CD4-positive, CD25-positive, alpha-beta regulatory T cell (primary cell): ENCODE measurements at regions not wholly inside any gene's neighbourhood (a gene's known extent, or its start where the extent isn't known, plus 50 kb on each side); places are given as distances from the start of the nearest gene placed in this dataset.

Experiments
- ATAC-seq, 2 donors: fragments of 150-1000 bp; cut with Tn5 transposase; one replicate each; pipeline ENCODE4 v1.10.0; 2021; ENCODE audit warnings: low read depth in 2 of 2, moderate number of reproducible peaks in 2 of 2, moderate library complexity in 1 of 2
- DNase-seq, 3 donors: peaks; one replicate each; pipeline versions ENCODE4 v3.0.0 to v3.0.0-alpha.2; 2012 to 2022; ENCODE audit warnings: mixed read lengths in 1 of 3
- H3K27ac ChIP-seq: one replicate; pipeline ENCODE4 v1.7.0; 2013; ENCODE audit warnings: mild to moderate bottlenecking, low read length; ENCODE audit not compliant: insufficient read depth, poor library complexity, severe bottlenecking
- H3K27me3 ChIP-seq: one replicate; pipeline ENCODE4 v1.7.0; 2013; ENCODE audit warnings: low read length; ENCODE audit not compliant: control insufficient read depth, insufficient read depth
- H3K36me3 ChIP-seq: one replicate; pipeline ENCODE4 v1.7.0; 2013; ENCODE audit warnings: mild to moderate bottlenecking, low read length, moderate library complexity; ENCODE audit not compliant: control insufficient read depth, insufficient read depth
- H3K4me1 ChIP-seq: 2 replicates; pipeline ENCODE4 v1.7.0; 2013; ENCODE audit warnings: mild to moderate bottlenecking, low read length; ENCODE audit not compliant: insufficient read depth, control insufficient read depth, poor library complexity, severe bottlenecking
- H3K4me3 ChIP-seq: one replicate; pipeline ENCODE4 v1.7.0; 2013; ENCODE audit warnings: low read depth, mild to moderate bottlenecking, low read length, moderate library complexity
- H3K9me3 ChIP-seq, 2 experiments: 1 replicate in 1 of 2; 2 replicates in 1 of 2; pipeline ENCODE4 v1.7.0; 2013; ENCODE audit warnings: low read length in 2 of 2, mild to moderate bottlenecking in 1 of 2, moderate library complexity in 1 of 2; ENCODE audit not compliant: control insufficient read depth in 2 of 2
- H3K27ac Mint-ChIP-seq, 3 donors: one replicate each; pipeline ENCODE4 v1.8.0; 2020 to 2022; ENCODE audit warnings: mild to moderate bottlenecking in 3 of 3, mixed read lengths in 3 of 3, moderate library complexity in 2 of 3
- H3K27me3 Mint-ChIP-seq: one replicate; pipeline ENCODE4 v1.8.0; 2022; ENCODE audit warnings: mild to moderate bottlenecking, mixed read lengths
- H3K36me3 Mint-ChIP-seq: one replicate; pipeline ENCODE4 v1.8.0; 2020; ENCODE audit warnings: mixed read lengths
- H3K4me1 Mint-ChIP-seq, 4 donors: one replicate each; pipeline ENCODE4 v1.8.0; 2020 to 2022; ENCODE audit warnings: mixed read lengths in 4 of 4, mild to moderate bottlenecking in 1 of 4
- H3K4me3 Mint-ChIP-seq, 4 donors: one replicate each; pipeline ENCODE4 v1.8.0; 2020 to 2022; ENCODE audit warnings: mild to moderate bottlenecking in 4 of 4, mixed read lengths in 4 of 4, moderate library complexity in 3 of 4
- H3K9me3 Mint-ChIP-seq, 7 donors: one replicate each; pipeline ENCODE4 v1.8.0; 2020 to 2022; ENCODE audit warnings: mixed read lengths in 7 of 7, mild to moderate bottlenecking in 3 of 7, moderate library complexity in 2 of 7

DNA sequence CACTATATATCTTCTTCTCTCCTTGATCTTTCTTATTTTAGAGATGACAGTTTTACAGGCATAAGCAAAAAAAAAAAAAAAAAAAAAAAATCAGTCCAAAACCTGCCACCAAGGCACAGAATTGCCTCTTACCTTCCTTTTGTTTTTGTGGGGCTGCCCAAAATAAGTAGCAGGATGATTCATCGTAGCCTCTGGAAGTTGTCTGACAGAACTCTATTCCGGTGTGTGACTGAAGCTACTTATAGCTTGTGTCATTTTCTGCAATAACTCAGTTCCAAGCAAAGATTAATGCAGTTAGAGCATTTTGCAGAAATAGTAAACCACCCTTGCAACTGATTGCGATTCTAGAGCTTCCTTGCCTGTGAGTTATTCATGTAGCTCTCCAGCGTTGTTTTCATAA lies 186.8 kb downstream of the KIF2B start:
- Mint-ChIP-seq H3K36me3 (no peaks in the 10 kb centered on the region), H3K4me3 (no peak overlapping the region), H3K9me3 (peaks cover 2 to 13% (median 8%) of the 10 kb centered on the region in 7 donors), H3K27ac (no peak overlapping the region), H3K27me3 (peaks cover 4% of the 10 kb centered on the region), H3K4me1 (no peaks in the 10 kb centered on the region)
- ATAC-seq (no peak), DNase-seq (no peak)
- Histone ChIP-seq H3K4me3 (no peak overlapping the region), H3K4me1 (no peaks in the 10 kb centered on the region), H3K27me3 (no peaks in the 10 kb centered on the region), H3K27ac (no peak overlapping the region), H3K9me3 (no peaks in the 10 kb centered on the region), H3K36me3 (no peaks in the 10 kb centered on the region)

- no peak overlapping the region for H3K4me3 Mint-ChIP-seq
- no peaks in the 10 kb centered on the region for H3K4me1 Mint-ChIP-seq
- ATAC-seq (no peak), DNase-seq (no peak)
- H3K27ac Mint-ChIP-seq = no peak overlapping the region
- peaks cover 2 to 23% (median 6%) of the 10 kb centered on the region in 7 donors for H3K9me3 Mint-ChIP-seq
- no peaks in the 10 kb centered on the region for H3K27me3 Mint-ChIP-seq
- H3K27me3 ChIP-seq = no peaks in the 10 kb centered on the region
- no peak overlapping the region for H3K4me3 ChIP-seq
- H3K27ac ChIP-seq = no peak overlapping the region
- H3K4me1 ChIP-seq = no peaks in the 10 kb centered on the region
- H3K9me3 ChIP-seq = no peaks in the 10 kb centered on the region
- no peaks in the 10 kb centered on the region for H3K36me3 Mint-ChIP-seq
- no peaks in the 10 kb centered on the region for H3K36me3 ChIP-seq
Observed at GRCh38 chr17:54013072-54013471, 190.3 kb downstream of the KIF2B start.

DNA sequence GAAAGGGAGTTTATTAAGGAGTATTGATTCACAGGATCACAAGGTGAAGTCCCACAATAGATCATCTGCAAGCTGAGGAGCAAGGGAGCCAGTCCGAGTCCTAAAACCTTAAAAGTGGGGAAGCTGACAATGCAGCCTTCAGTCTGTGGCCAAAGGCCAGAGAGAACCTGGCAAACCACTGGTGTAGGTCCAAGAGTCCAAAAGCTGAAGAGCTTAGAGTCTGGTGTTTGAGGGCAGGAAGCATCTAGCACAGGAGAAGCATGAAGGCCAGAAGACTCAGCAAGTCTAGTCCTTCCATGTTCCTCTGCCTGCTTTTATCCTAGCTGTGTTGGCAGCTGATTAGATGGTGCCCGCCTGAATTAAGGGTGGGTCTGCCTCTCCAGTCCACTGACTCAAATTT lies 193.0 kb downstream of the KIF2B start:
- H3K27me3 ChIP-seq = no peaks in the 10 kb centered on the region
- no peak overlapping the region for H3K27ac ChIP-seq
- no peak overlapping the region for H3K4me3 ChIP-seq
- H3K9me3 ChIP-seq = no peaks in the 10 kb centered on the region
- Mint-ChIP-seq H3K4me1 (no peaks in the 10 kb centered on the region), H3K36me3 (no peaks in the 10 kb centered on the region), H3K9me3 (peaks cover 2 to 31% (median 6%) of the 10 kb centered on the region in 7 donors), H3K4me3 (no peak overlapping the region), H3K27ac (no peak overlapping the region), H3K27me3 (no peaks in the 10 kb centered on the region)
- no peak for DNase-seq
- H3K4me1 ChIP-seq = no peaks in the 10 kb centered on the region
- ATAC-seq = no peak
- no peaks in the 10 kb centered on the region for H3K36me3 ChIP-seq

DNA sequence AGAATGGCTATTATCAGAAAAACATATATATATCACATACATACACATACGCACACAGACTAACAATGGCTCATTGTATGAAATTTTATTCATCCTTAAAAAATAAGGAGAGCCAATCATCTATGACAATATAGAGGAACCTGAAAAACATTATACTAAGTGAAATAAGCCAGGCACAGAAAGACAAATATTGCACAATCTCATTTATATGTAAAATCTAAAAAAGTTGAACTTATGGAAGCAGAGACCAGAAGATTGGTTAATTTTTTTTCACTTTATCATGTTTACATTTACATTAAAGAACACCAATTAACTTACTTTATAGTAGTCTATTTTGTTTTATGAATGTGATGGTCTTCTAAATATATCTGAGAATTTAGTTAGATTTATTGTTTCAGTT lies 198.7 kb downstream of the KIF2B start:
- H3K9me3 Mint-ChIP-seq = peaks cover 0 to 43% (median 9%) of the 10 kb centered on the region in 7 donors
- H3K9me3 ChIP-seq = no peaks in the 10 kb centered on the region
- H3K27me3 Mint-ChIP-seq = no peaks in the 10 kb centered on the region
- H3K36me3 ChIP-seq = no peaks in the 10 kb centered on the region
- no peak overlapping the region for H3K4me3 Mint-ChIP-seq
- no peak overlapping the region for H3K4me3 ChIP-seq
- ATAC-seq (no peak), DNase-seq (no peak)
- no peaks in the 10 kb centered on the region for H3K36me3 Mint-ChIP-seq
- no peaks in the 10 kb centered on the region for H3K4me1 ChIP-seq
- H3K4me1 Mint-ChIP-seq = no peaks in the 10 kb centered on the region
- no peak overlapping the region for H3K27ac Mint-ChIP-seq
- no peaks in the 10 kb centered on the region for H3K27me3 ChIP-seq
- no peak overlapping the region for H3K27ac ChIP-seq

DNA sequence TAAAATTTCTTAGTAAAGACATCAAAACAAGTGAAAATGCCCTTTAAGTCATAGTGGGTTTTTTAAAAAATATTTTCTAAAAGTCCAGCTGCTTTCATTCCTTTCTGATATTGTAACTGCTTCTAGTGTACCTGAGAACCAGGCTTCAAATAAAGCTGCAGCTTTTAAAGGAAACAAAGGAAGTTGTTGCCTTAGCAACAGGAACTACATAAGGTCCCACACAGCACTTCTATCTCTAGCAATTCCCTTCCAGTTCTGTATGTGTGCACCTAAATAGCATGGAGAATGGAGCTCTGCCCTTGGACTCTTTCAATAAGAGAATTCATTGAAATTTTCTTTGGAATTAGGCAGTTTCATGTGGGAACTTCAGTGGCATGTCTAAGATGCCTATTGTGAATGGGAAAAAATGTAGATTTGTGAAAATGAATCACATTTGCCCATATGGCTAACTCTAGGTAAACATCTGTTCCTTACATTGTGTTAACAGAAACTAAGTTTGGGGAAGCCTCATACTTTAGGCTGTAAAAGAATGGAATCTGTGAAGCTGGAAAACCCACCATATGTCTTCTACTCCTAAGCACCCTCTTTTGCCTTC lies 206.4 kb downstream of the KIF2B start:
- no peak overlapping the region for H3K27ac Mint-ChIP-seq
- H3K4me1 Mint-ChIP-seq = no peaks in the 10 kb centered on the region
- Histone ChIP-seq H3K36me3 (no peaks in the 10 kb centered on the region), H3K27ac (no peak overlapping the region), H3K4me3 (no peak overlapping the region), H3K9me3 (peaks cover 0 to 14% of the 10 kb centered on the region in 2 experiments), H3K4me1 (no peaks in the 10 kb centered on the region), H3K27me3 (no peaks in the 10 kb centered on the region)
- no peak overlapping the region for H3K4me3 Mint-ChIP-seq
- DNase-seq (no peak), ATAC-seq (no peak)
- H3K36me3 Mint-ChIP-seq = no peaks in the 10 kb centered on the region
- H3K9me3 Mint-ChIP-seq = peaks cover 3 to 15% (median 6%) of the 10 kb centered on the region in 7 donors
- no peaks in the 10 kb centered on the region for H3K27me3 Mint-ChIP-seq

DNA sequence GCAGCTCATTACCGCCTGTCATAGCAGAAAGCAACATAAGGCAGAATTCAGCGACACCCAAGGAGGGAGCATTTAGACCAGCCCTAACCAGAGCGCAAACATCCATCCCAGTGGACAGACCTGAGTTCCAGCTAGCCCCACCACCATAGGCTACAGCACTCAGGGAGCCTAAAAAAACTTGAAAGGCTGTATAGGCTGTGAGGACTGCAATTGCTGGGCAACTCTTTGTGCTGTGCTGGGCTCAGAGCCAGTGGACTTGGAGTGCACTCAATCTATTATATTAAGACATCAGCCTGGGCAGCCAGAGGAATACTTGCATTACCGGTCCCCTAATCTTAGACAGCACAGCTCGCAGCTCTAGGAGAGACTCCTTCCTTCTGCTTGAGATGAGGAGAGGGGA lies 207.3 kb downstream of the KIF2B start:
- no peak overlapping the region for H3K27ac Mint-ChIP-seq
- peaks cover 3 to 10% (median 8%) of the 10 kb centered on the region in 7 donors for H3K9me3 Mint-ChIP-seq
- Histone ChIP-seq H3K4me3 (no peak overlapping the region), H3K36me3 (no peaks in the 10 kb centered on the region), H3K27ac (no peak overlapping the region), H3K4me1 (no peaks in the 10 kb centered on the region), H3K27me3 (no peaks in the 10 kb centered on the region), H3K9me3 (peaks cover 0 to 14% of the 10 kb centered on the region in 2 experiments)
- H3K36me3 Mint-ChIP-seq = no peaks in the 10 kb centered on the region
- no peaks in the 10 kb centered on the region for H3K4me1 Mint-ChIP-seq
- DNase-seq (no peak), ATAC-seq (no peak)
- H3K4me3 Mint-ChIP-seq = no peak overlapping the region
- H3K27me3 Mint-ChIP-seq = no peaks in the 10 kb centered on the region

GRCh38 chr17:54046570-54046969 lies 223.8 kb downstream of the KIF2B start:
- H3K4me1 Mint-ChIP-seq = no peaks in the 10 kb centered on the region
- H3K36me3 ChIP-seq = no peaks in the 10 kb centered on the region
- no peaks in the 10 kb centered on the region for H3K36me3 Mint-ChIP-seq
- H3K4me3 ChIP-seq = no peak overlapping the region
- no peak overlapping the region for H3K27ac ChIP-seq
- no peak overlapping the region for H3K4me3 Mint-ChIP-seq
- peaks cover 4 to 23% (median 6%) of the 10 kb centered on the region in 7 donors for H3K9me3 Mint-ChIP-seq
- H3K27me3 ChIP-seq = no peaks in the 10 kb centered on the region
- no peaks in the 10 kb centered on the region for H3K4me1 ChIP-seq
- ATAC-seq (no peak), DNase-seq (no peak)
- H3K27me3 Mint-ChIP-seq = no peaks in the 10 kb centered on the region
- H3K9me3 ChIP-seq = peaks cover 0 to 5% of the 10 kb centered on the region in 2 experiments
- no peak overlapping the region for H3K27ac Mint-ChIP-seq

DNA sequence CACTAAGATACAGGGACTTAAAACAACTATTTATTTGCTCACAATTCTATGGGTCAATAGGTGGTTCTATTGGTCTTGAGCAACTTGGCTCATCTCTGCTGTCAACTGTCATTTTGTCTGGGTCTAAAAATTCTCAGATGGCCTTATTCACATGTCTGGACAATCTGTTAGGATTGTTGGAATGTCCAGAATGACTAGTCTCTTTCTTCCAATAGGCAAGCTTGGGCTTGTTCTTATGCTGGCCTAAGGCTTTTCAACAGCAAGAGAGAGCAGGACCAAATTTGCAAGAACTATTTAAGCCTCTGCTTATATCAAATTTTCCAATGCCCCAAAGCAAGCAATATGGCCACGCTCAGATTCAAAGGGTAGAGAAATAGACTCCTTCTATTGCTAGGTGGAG lies 240.9 kb downstream of the KIF2B start:
- Mint-ChIP-seq H3K36me3 (no peaks in the 10 kb centered on the region), H3K4me1 (no peaks in the 10 kb centered on the region), H3K27me3 (no peaks in the 10 kb centered on the region), H3K4me3 (no peak overlapping the region), H3K9me3 (peaks cover 0 to 24% (median 6%) of the 10 kb centered on the region in 7 donors), H3K27ac (no peak overlapping the region)
- DNase-seq (no peak), ATAC-seq (no peak)
- H3K4me1 ChIP-seq = no peaks in the 10 kb centered on the region
- no peaks in the 10 kb centered on the region for H3K36me3 ChIP-seq
- no peak overlapping the region for H3K4me3 ChIP-seq
- no peaks in the 10 kb centered on the region for H3K9me3 ChIP-seq
- no peak overlapping the region for H3K27ac ChIP-seq
- H3K27me3 ChIP-seq = no peaks in the 10 kb centered on the region
